Cardiac fibroblast (primary cell): ENCODE measurements at regions not wholly inside any gene's neighbourhood (a gene's known extent, or its start where the extent isn't known, plus 50 kb on each side); places are given as distances from the start of the nearest gene placed in this dataset.

Source experiments
- DNase-seq, 2 donors: peaks; one replicate each; pipeline versions ENCODE4 v3.0.0 to v3.0.0-alpha.2; 2010; ENCODE audit warnings: low read depth in 2 of 2
- H3K4me3 ChIP-seq, 2 donors: replicated peaks in 1 of 2; 1 replicate in 1 of 2; 2 replicates in 1 of 2; pipeline ENCODE4 v1.5.1; 2011; ENCODE audit warnings: low read depth in 2 of 2, low read length in 2 of 2, mild to moderate bottlenecking in 2 of 2, moderate library complexity in 1 of 2
- TF ChIP-seq, protein P1 (sequence below): IDR thresholded peaks from one replicate; pipeline ENCODE4 v1.5.1; 2011; ENCODE audit warnings: low read depth, mild to moderate bottlenecking, low read length, inconsistent platforms

- no peak overlapping the region for H3K4me3 ChIP-seq
- TF ChIP-seq, protein P1, sequence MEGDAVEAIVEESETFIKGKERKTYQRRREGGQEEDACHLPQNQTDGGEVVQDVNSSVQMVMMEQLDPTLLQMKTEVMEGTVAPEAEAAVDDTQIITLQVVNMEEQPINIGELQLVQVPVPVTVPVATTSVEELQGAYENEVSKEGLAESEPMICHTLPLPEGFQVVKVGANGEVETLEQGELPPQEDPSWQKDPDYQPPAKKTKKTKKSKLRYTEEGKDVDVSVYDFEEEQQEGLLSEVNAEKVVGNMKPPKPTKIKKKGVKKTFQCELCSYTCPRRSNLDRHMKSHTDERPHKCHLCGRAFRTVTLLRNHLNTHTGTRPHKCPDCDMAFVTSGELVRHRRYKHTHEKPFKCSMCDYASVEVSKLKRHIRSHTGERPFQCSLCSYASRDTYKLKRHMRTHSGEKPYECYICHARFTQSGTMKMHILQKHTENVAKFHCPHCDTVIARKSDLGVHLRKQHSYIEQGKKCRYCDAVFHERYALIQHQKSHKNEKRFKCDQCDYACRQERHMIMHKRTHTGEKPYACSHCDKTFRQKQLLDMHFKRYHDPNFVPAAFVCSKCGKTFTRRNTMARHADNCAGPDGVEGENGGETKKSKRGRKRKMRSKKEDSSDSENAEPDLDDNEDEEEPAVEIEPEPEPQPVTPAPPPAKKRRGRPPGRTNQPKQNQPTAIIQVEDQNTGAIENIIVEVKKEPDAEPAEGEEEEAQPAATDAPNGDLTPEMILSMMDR, result no peak
- DNase-seq, result no peak
Measured at GRCh38 chr15:35885870-35886269, 339.9 kb upstream of the DPH6 start.

DNA sequence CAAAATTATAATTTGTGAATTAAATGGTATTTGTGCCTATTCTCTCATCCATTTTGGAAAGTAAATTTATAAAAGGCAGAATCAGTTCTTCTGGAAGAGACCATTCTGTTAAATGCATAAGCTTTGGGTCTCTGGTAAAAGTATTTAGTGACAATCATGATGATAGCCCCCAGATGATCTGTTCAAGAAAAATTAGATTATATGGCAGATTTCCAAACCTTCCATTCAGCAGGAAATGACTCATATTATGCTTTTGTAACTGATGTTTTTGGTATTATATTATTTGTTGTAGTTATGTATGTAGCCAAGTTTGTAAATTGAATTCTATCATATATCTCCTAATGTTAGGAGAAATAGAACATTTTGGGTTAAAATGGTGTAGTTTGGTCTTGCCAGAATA, 340.8 kb upstream of the DPH6 start:
- DNase-seq, result peak; percentile 49 to 69
- no peak overlapping the region for H3K4me3 ChIP-seq
- TF ChIP-seq, protein P1, result no peak

- no peak for DNase-seq
- TF ChIP-seq, protein P1, result no peak
- no peak overlapping the region for H3K4me3 ChIP-seq
Measured at GRCh38 chr15:35888815-35889214, 342.9 kb upstream of the DPH6 start.

DNA sequence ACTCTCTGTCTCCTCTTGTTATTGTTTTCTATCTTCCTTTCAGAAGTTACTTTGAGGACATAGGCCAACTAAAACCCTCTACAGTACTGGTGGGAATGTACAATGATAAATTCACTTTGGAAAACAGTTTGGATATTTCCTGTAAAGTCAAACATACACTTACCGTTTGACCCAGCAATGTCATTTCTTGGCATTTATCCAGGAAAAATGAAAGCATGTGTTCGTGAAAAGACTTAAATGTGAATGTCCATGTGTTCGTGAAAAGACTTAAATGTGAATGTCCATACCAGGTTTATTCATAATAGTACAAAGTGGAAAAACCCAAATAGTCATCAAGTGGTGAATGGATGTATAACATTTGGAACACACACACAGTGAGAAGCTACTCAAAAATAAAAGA, 361.5 kb upstream of the DPH6 start:
- TF ChIP-seq, protein P1, result no peak
- peak; percentile 28 to 36 for DNase-seq
- H3K4me3 ChIP-seq, result no peak overlapping the region

GRCh38 chr15:35909414-35909813, 363.4 kb upstream of the DPH6 start:
- TF ChIP-seq, protein P1, result no peak
- DNase-seq, result no peak
- H3K4me3 ChIP-seq, result no peak overlapping the region

DNA sequence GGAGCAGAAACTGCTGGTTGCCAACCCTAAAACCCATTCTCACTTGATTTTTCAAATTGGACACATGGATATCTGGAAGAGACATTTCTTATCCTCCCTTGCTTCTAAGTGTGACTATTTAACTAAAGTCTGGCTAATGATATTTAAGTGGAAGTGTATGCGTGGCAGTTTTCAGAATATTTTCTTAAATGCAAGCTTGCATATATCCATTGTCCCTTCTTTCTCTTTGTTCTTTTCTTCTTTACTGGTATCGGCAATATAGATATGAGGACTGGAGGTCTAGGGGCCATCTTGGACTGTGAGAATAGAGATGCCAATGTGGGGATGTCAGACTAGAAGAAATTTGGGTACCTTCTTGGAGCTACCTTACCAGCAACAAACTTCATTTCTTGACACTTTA, 364.3 kb upstream of the DPH6 start:
- DNase-seq, result no peak
- no peak overlapping the region for H3K4me3 ChIP-seq
- TF ChIP-seq, protein P1, result no peak

GRCh38 chr15:35911052-35911777, 365.2 kb upstream of the DPH6 start:
- no peak for DNase-seq
- TF ChIP-seq, protein P1, result no peak
- H3K4me3 ChIP-seq, result no peak overlapping the region
